OCI-LY1 (cell line): ENCODE measurements at regions not wholly inside any gene's neighbourhood (a gene's known extent, or its start where the extent isn't known, plus 50 kb on each side); places are given as distances from the start of the nearest gene placed in this dataset.

ENCODE experiments used
- H2AFZ ChIP-seq: fragments of 200-600 bp; sonication (generic), shearing (Covaris generic); 2 replicates; pipeline ENCODE4 v1.6.0; 2014; ENCODE audit warnings: antibody characterized with exemption, mild to moderate bottlenecking, low read length
- H3F3A ChIP-seq: fragments of 200-600 bp; sonication (generic), shearing (Covaris generic); 2 replicates; pipeline ENCODE4 v1.6.0; 2014; ENCODE audit warnings: mild to moderate bottlenecking, antibody characterized with exemption, low read length, moderate library complexity; ENCODE audit not compliant: insufficient read depth
- H3K27ac ChIP-seq: fragments of 200-600 bp; sonication (generic); 2 replicates; pipeline ENCODE4 v1.5.1; 2014; ENCODE audit warnings: low read length, mixed run types, mild to moderate bottlenecking, low read depth; ENCODE audit not compliant: poor library complexity, severe bottlenecking
- H3K27me3 ChIP-seq: fragments of 200-600 bp; sonication (generic); 2 replicates; pipeline ENCODE4 v1.6.0; 2014; ENCODE audit warnings: antibody characterized with exemption, mild to moderate bottlenecking, low read length, moderate library complexity; ENCODE audit not compliant: insufficient read depth
- H3K36me3 ChIP-seq: fragments of 200-600 bp; sonication (generic); 2 replicates; pipeline ENCODE4 v1.6.1; 2014; ENCODE audit warnings: mild to moderate bottlenecking, antibody characterized with exemption, low read length, moderate library complexity, mixed read lengths; ENCODE audit not compliant: insufficient read depth
- H3K4me1 ChIP-seq: fragments of 200-600 bp; sonication (generic); 2 replicates; pipeline ENCODE4 v1.5.1; 2014; ENCODE audit warnings: mild to moderate bottlenecking, low read length, moderate library complexity; ENCODE audit not compliant: insufficient read depth, severe bottlenecking
- H3K4me2 ChIP-seq: fragments of 200-600 bp; sonication (generic), shearing (Covaris generic); 2 replicates; pipeline ENCODE4 v1.6.1; 2014; ENCODE audit warnings: low read length
- H3K4me3 ChIP-seq: fragments of 200-600 bp; sonication (generic); 2 replicates; pipeline ENCODE4 v1.5.1; 2014; ENCODE audit warnings: low read length, low read depth, mild to moderate bottlenecking, mixed read lengths; ENCODE audit not compliant: poor library complexity, severe bottlenecking
- H3K79me2 ChIP-seq: fragments of 200-600 bp; shearing (Covaris generic); 2 replicates; pipeline ENCODE4 v1.6.1; 2016; ENCODE audit warnings: mixed run types, low read length, mixed read lengths; ENCODE audit not compliant: insufficient read depth
- H3K9ac ChIP-seq: fragments of 200-600 bp; sonication (generic), shearing (Covaris generic); 2 replicates; pipeline ENCODE4 v1.6.1; 2014; ENCODE audit warnings: mild to moderate bottlenecking, low read length, mixed read lengths
- H3K9me2 ChIP-seq: fragments of 200-600 bp; sonication (generic), shearing (Covaris generic); 2 replicates; pipeline ENCODE4 v1.6.1; 2014; ENCODE audit warnings: low read depth, mild to moderate bottlenecking, low read length, mixed read lengths
- H3K9me3 ChIP-seq: fragments of 200-600 bp; shearing (Covaris generic); 2 replicates; pipeline ENCODE4 v1.6.1; 2014; ENCODE audit warnings: low read length, mixed read lengths
- H4K20me1 ChIP-seq: fragments of 200-600 bp; sonication (generic), shearing (Covaris generic); 2 replicates; pipeline ENCODE4 v1.6.0; 2016; ENCODE audit warnings: mild to moderate bottlenecking, low read length; ENCODE audit not compliant: insufficient read depth
- CTCF ChIP-seq: fragments of 200-600 bp; sonication (generic), shearing (Covaris generic); IDR thresholded peaks from 2 replicates; pipeline ENCODE4 v1.5.1; 2017; ENCODE audit warnings: mild to moderate bottlenecking, antibody characterized with exemption, low read length, moderate library complexity, mixed read lengths
- EZH2 ChIP-seq: fragments of 200-600 bp; sonication (generic), shearing (Covaris generic); IDR thresholded peaks from 2 replicates; pipeline ENCODE4 v1.8.0; 2017; ENCODE audit warnings: borderline replicate concordance, mixed run types, mild to moderate bottlenecking, antibody characterized with exemption, low read length, moderate library complexity, mixed read lengths

GRCh38 chr10:35857860-35858259, 215.8 kb upstream of the FZD8 start:
- Histone ChIP-seq H3K4me3 (no peak overlapping the region), H3F3A (no peaks in the 10 kb centered on the region), H3K4me1 (no peaks in the 10 kb centered on the region), H2AFZ (no peak overlapping the region), H4K20me1 (no peaks in the 10 kb centered on the region), H3K4me2 (no peak overlapping the region), H3K27me3 (no peaks in the 10 kb centered on the region), H3K79me2 (no peaks in the 10 kb centered on the region), H3K36me3 (no peaks in the 10 kb centered on the region), H3K27ac (no peak overlapping the region), H3K9ac (no peak overlapping the region), H3K9me2 (no peaks in the 10 kb centered on the region), H3K9me3 (no peaks in the 10 kb centered on the region)
- TF ChIP-seq CTCF (no peak), EZH2 (no peak)

DNA sequence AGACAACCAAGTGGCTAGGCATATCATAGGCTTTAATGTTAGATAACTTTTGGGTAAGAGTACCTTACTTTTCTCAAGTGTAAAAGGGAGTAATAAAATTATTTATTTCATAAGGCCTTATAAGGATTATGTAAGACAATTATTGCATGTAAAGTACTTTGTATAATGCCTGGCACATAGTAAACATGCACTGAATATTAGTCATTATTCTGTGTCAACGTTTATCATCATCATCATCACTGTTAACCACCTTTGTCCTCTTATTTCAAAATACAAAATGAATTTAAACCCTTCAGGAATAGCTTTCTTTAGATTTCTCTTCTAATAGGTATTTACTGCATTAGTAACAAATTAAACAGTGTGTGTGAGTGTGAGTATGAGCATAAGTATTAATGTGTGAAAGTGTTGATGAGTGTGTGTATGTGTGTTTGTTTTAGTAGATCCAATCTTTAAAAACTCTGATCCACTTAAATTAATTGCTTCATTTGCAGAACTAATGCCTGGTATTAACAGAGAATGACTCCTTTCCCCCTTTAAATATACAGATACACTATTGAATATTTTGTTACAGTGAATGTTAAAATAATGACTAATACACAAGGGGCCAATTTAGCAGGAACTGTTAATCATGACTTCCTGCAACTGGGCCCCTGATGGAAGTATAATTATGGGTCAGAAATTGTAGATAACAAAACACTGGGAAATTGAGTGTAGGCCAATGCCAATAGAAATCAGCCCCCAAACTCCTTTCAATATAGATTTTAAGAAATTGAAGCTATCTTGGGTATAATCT, 213.3 kb upstream of the FZD8 start:
- no peak overlapping the region for H3K4me2 ChIP-seq
- no peaks in the 10 kb centered on the region for H3K27me3 ChIP-seq
- H2AFZ ChIP-seq: no peak overlapping the region
- no peak for TF ChIP-seq EZH2
- no peak for TF ChIP-seq CTCF
- no peak overlapping the region for H3K27ac ChIP-seq
- no peaks in the 10 kb centered on the region for H3K9me2 ChIP-seq
- no peaks in the 10 kb centered on the region for H3K9me3 ChIP-seq
- no peak overlapping the region for H3K4me3 ChIP-seq
- no peaks in the 10 kb centered on the region for H3K79me2 ChIP-seq
- H3K9ac ChIP-seq: no peak overlapping the region
- no peaks in the 10 kb centered on the region for H4K20me1 ChIP-seq
- no peaks in the 10 kb centered on the region for H3K36me3 ChIP-seq
- H3K4me1 ChIP-seq: no peaks in the 10 kb centered on the region
- no peaks in the 10 kb centered on the region for H3F3A ChIP-seq

- H3K79me2 ChIP-seq: no peaks in the 10 kb centered on the region
- H2AFZ ChIP-seq: no peak overlapping the region
- H3K4me3 ChIP-seq: no peak overlapping the region
- H3F3A ChIP-seq: no peaks in the 10 kb centered on the region
- H3K27me3 ChIP-seq: no peaks in the 10 kb centered on the region
- H3K4me1 ChIP-seq: no peaks in the 10 kb centered on the region
- no peak overlapping the region for H3K9ac ChIP-seq
- no peaks in the 10 kb centered on the region for H4K20me1 ChIP-seq
- TF ChIP-seq CTCF (no peak), EZH2 (no peak)
- H3K4me2 ChIP-seq: no peak overlapping the region
- H3K9me2 ChIP-seq: no peaks in the 10 kb centered on the region
- no peaks in the 10 kb centered on the region for H3K36me3 ChIP-seq
- no peaks in the 10 kb centered on the region for H3K9me3 ChIP-seq
- H3K27ac ChIP-seq: no peak overlapping the region
Measured at GRCh38 chr10:35854661-35855060, 212.6 kb upstream of the FZD8 start.
